Endothelial cell (in vitro differentiated cells): ENCODE measurements at regions not wholly inside any gene's neighbourhood (a gene's known extent, or its start where the extent isn't known, plus 50 kb on each side); places are given as distances from the start of the nearest gene placed in this dataset.
A peak's percentile ranks its signal among the peaks of the same experiment; 100 is the strongest.

Experiments
- DNase-seq: peaks from one replicate; pipeline ENCODE4 v3.0.0; 2021; ENCODE audit warnings: low spot score
- H3K27ac Mint-ChIP-seq: one replicate; pipeline ENCODE4 v1.8.0; 2021; ENCODE audit warnings: mixed read lengths, inconsistent platforms; ENCODE audit not compliant: unreplicated experiment
- H3K27me3 Mint-ChIP-seq: one replicate; pipeline ENCODE4 v1.8.0; 2021; ENCODE audit warnings: mild to moderate bottlenecking, moderate library complexity, mixed read lengths, inconsistent platforms; ENCODE audit not compliant: unreplicated experiment
- H3K36me3 Mint-ChIP-seq: one replicate; pipeline ENCODE4 v1.8.0; 2021; ENCODE audit warnings: mild to moderate bottlenecking, low read depth, mixed read lengths, inconsistent platforms; ENCODE audit not compliant: unreplicated experiment
- H3K4me1 Mint-ChIP-seq: one replicate; pipeline ENCODE4 v1.8.0; 2021; ENCODE audit warnings: mild to moderate bottlenecking, mixed read lengths, inconsistent platforms; ENCODE audit not compliant: unreplicated experiment
- H3K4me3 Mint-ChIP-seq: one replicate; pipeline ENCODE4 v1.8.0; 2021; ENCODE audit warnings: mild to moderate bottlenecking, mixed read lengths, inconsistent platforms; ENCODE audit not compliant: unreplicated experiment
- H3K9me3 Mint-ChIP-seq: one replicate; pipeline ENCODE4 v1.8.0; 2021; ENCODE audit warnings: mixed read lengths, inconsistent platforms; ENCODE audit not compliant: unreplicated experiment
- CTCF ChIP-seq: fragments of 200-600 bp; sonication (generic); IDR thresholded peaks from one replicate; pipeline ENCODE4 v1.5.0; 2021; ENCODE audit warnings: antibody characterized with exemption; ENCODE audit not compliant: unreplicated experiment

- no peaks in the 10 kb centered on the region for H3K36me3 Mint-ChIP-seq
- H3K9me3 Mint-ChIP-seq, result no peaks in the 10 kb centered on the region
- no peaks in the 10 kb centered on the region for H3K27me3 Mint-ChIP-seq
- no peak for TF ChIP-seq CTCF
- no peak for DNase-seq
- H3K4me3 Mint-ChIP-seq, result no peak overlapping the region
- peaks cover 6% of the 10 kb centered on the region for H3K4me1 Mint-ChIP-seq
- H3K27ac Mint-ChIP-seq, result no peak overlapping the region
Observed at GRCh38 chr4:123609829-123610228, 213.2 kb downstream of the SPRY1 start.

DNA sequence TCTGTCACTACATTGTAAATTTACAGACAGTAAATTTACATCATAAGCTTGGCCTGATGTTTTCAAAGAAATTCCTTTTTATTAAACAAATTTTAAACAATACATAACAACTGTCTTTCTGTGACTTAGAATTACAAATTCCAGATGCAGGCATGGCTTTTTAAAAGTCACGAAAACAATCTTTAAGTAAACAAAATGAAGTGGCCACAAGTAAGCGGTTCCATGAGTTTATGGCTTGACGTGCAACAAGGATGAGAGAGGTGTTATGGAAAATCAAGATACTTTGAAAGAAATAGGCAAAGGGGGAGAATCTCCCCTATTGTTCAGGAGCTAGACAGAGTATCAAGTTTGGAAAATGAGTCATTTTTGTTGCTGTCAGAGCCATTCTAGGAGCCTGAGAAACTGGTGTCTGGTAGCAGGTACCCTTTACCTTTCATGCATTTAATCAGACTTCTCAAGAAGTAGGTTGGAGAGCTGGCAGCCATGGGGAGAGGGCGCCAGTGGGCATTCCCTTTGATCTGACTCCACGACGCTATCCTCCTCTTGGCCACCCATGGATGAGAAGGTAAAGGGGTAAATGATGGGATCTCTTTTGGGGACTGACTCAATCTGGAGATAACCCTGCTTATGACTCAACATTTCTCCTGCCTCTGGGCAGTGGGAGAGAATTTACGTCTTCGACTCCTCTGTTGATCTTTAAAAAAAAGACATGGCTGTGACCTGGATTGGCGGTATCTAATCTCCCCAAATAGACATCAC lies 217.2 kb downstream of the SPRY1 start:
- DNase-seq, result no peak
- no peak overlapping the region for H3K4me3 Mint-ChIP-seq
- no peaks in the 10 kb centered on the region for H3K36me3 Mint-ChIP-seq
- no peak overlapping the region for H3K27ac Mint-ChIP-seq
- TF ChIP-seq CTCF, result no peak
- H3K9me3 Mint-ChIP-seq, result no peaks in the 10 kb centered on the region
- peaks cover 16% of the 10 kb centered on the region for H3K4me1 Mint-ChIP-seq
- peaks cover 4% of the 10 kb centered on the region for H3K27me3 Mint-ChIP-seq

GRCh38 chr4:123615901-123616300 lies 219.3 kb downstream of the SPRY1 start:
- Mint-ChIP-seq H3K4me1 (peaks cover 22% of the 10 kb centered on the region), H3K4me3 (no peak overlapping the region), H3K9me3 (no peaks in the 10 kb centered on the region), H3K27me3 (peaks cover 4% of the 10 kb centered on the region), H3K27ac (peak overlapping the region; percentile 44), H3K36me3 (no peaks in the 10 kb centered on the region)
- TF ChIP-seq CTCF, result no peak
- DNase-seq, result no peak

GRCh38 chr4:123616951-123617461 lies 220.4 kb downstream of the SPRY1 start:
- TF ChIP-seq CTCF, result no peak
- DNase-seq, result peak; percentile 34
- no peaks in the 10 kb centered on the region for H3K9me3 Mint-ChIP-seq
- H3K36me3 Mint-ChIP-seq, result no peaks in the 10 kb centered on the region
- H3K4me3 Mint-ChIP-seq, result no peak overlapping the region
- peaks cover 4% of the 10 kb centered on the region for H3K27me3 Mint-ChIP-seq
- peak overlapping the region; percentile 98 for H3K27ac Mint-ChIP-seq
- peaks cover 27% of the 10 kb centered on the region for H3K4me1 Mint-ChIP-seq

DNA sequence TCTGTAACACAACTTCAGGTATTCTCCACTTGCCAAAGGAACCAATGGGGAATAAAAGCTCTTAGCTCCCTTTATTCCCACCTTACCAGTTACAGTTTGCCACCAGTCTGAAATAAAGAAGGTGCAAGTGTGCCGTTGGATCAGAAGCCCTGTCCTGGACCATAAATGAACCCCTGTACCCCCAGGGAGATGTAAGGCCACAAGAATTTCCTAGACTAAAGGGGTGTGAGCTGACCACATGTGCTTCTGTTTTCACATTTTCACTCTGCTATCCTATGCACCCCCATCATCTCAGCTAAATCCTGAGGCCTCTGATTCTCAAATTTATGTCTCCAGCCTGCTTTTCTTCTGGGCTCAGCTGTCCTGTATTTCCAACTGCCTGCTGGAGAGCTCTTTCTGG lies 221.2 kb downstream of the SPRY1 start:
- no peaks in the 10 kb centered on the region for H3K36me3 Mint-ChIP-seq
- H3K27ac Mint-ChIP-seq, result peak overlapping the region; percentile 98
- no peak for DNase-seq
- peaks cover 27% of the 10 kb centered on the region for H3K4me1 Mint-ChIP-seq
- no peak overlapping the region for H3K4me3 Mint-ChIP-seq
- no peak for TF ChIP-seq CTCF
- H3K27me3 Mint-ChIP-seq, result peaks cover 4% of the 10 kb centered on the region
- no peaks in the 10 kb centered on the region for H3K9me3 Mint-ChIP-seq
